HPDE6-E6E7 (cell line): ENCODE measurements at regions not wholly inside any gene's neighbourhood (a gene's known extent, or its start where the extent isn't known, plus 50 kb on each side); places are given as distances from the start of the nearest gene placed in this dataset.

Experiments
- DNase-seq: peaks from one replicate; pipeline ENCODE4 v3.0.0; 2011; ENCODE audit warnings: missing footprints; ENCODE audit errors: extremely low spot score

GRCh38 chr2:224325941-224326340, 76.0 kb downstream of the FAM124B start:
- DNase-seq, result no peak

- DNase-seq, result no peak
Observed at GRCh38 chr2:224324604-224325003, 77.3 kb downstream of the FAM124B start.

- DNase-seq, result no peak
Observed at GRCh38 chr2:224320660-224321059, 81.2 kb downstream of the FAM124B start.

GRCh38 chr2:224319750-224320149, 82.2 kb downstream of the FAM124B start:
- DNase-seq, result no peak

- no peak for DNase-seq
Observed at GRCh38 chr2:224312741-224313140, 89.2 kb downstream of the FAM124B start.

- no peak for DNase-seq
Observed at GRCh38 chr2:224310943-224311625, 90.8 kb downstream of the FAM124B start.

- DNase-seq, result no peak
Observed at GRCh38 chr2:224309176-224309575, 92.7 kb downstream of the FAM124B start.

- no peak for DNase-seq
Observed at GRCh38 chr2:224308272-224308911, 93.5 kb downstream of the FAM124B start.

- no peak for DNase-seq
Observed at GRCh38 chr2:224302952-224303351, 99.0 kb downstream of the FAM124B start.

GRCh38 chr2:224293976-224294375, 107.9 kb downstream of the FAM124B start:
- DNase-seq, result no peak

- DNase-seq, result no peak
Observed at GRCh38 chr2:224287531-224287930, 114.4 kb downstream of the FAM124B start.

- no peak for DNase-seq
Observed at GRCh38 chr2:224286923-224287322, 115.0 kb downstream of the FAM124B start.

- peak; percentile 6 for DNase-seq
Observed at GRCh38 chr2:224284134-224284946, 117.6 kb downstream of the FAM124B start.

GRCh38 chr2:224283466-224283965, 118.4 kb downstream of the FAM124B start:
- no peak for DNase-seq

- no peak for DNase-seq
Observed at GRCh38 chr2:224281374-224281773, 120.5 kb downstream of the FAM124B start.

GRCh38 chr2:224278531-224278930, 123.4 kb downstream of the FAM124B start:
- no peak for DNase-seq

- DNase-seq, result no peak
Observed at GRCh38 chr2:224276251-224276650, 125.7 kb downstream of the FAM124B start.

- no peak for DNase-seq
Observed at GRCh38 chr2:224272237-224272910, 129.5 kb downstream of the FAM124B start.

GRCh38 chr2:224271617-224272236, 130.2 kb downstream of the FAM124B start:
- DNase-seq, result no peak

GRCh38 chr2:224268441-224268840, 133.5 kb downstream of the FAM124B start:
- DNase-seq, result no peak

- no peak for DNase-seq
Observed at GRCh38 chr2:224264259-224264658, 137.6 kb downstream of the FAM124B start.
